AG09319 (cell line): ENCODE measurements at regions not wholly inside any gene's neighbourhood (a gene's known extent, or its start where the extent isn't known, plus 50 kb on each side); places are given as distances from the start of the nearest gene placed in this dataset.

Source experiments
- DNase-seq: peaks from one replicate; pipeline ENCODE4 v3.0.0-alpha.2; 2010; ENCODE audit warnings: low read depth; ENCODE audit errors: extremely low read depth
- TF ChIP-seq, protein P1 (sequence below): IDR thresholded peaks from 2 replicates; pipeline ENCODE4 v1.5.1; 2011; ENCODE audit warnings: low read depth, mild to moderate bottlenecking, inconsistent platforms, low read length, moderate library complexity

GRCh38 chr3:1037631-1038030 lies 55.2 kb upstream of the CNTN6 start:
- TF ChIP-seq, protein P1, sequence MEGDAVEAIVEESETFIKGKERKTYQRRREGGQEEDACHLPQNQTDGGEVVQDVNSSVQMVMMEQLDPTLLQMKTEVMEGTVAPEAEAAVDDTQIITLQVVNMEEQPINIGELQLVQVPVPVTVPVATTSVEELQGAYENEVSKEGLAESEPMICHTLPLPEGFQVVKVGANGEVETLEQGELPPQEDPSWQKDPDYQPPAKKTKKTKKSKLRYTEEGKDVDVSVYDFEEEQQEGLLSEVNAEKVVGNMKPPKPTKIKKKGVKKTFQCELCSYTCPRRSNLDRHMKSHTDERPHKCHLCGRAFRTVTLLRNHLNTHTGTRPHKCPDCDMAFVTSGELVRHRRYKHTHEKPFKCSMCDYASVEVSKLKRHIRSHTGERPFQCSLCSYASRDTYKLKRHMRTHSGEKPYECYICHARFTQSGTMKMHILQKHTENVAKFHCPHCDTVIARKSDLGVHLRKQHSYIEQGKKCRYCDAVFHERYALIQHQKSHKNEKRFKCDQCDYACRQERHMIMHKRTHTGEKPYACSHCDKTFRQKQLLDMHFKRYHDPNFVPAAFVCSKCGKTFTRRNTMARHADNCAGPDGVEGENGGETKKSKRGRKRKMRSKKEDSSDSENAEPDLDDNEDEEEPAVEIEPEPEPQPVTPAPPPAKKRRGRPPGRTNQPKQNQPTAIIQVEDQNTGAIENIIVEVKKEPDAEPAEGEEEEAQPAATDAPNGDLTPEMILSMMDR, result no peak

More at GRCh38 chr3:1037631-1038030, 55.2 kb upstream of the CNTN6 start:
- no peak for DNase-seq
